ENCODE measurements at regions not wholly inside any gene's neighbourhood (a gene's known extent, or its start where the extent isn't known, plus 50 kb on each side); places are given as distances from the start of the nearest gene placed in this dataset.

GRCh38 chr1:212201461-212201860, 83.7 kb upstream of the PPP2R5A start:
- FAIRE-seq: no peak
- H3K27me3 ChIP-seq: no peaks in the 10 kb centered on the region
- no peak for DNase-seq
- H3K9me3 ChIP-seq: no peaks in the 10 kb centered on the region
- H3K36me3 ChIP-seq: no peaks in the 10 kb centered on the region
- H3K4me1 ChIP-seq: no peaks in the 10 kb centered on the region
- TF ChIP-seq CTCF (IDR thresholded peaks at IDR 0.05): no peak
- no peak overlapping the region for H3K27ac ChIP-seq
- H3K4me3 ChIP-seq: no peak overlapping the region
- 84 to 90% methylated on average over 3 of the region's 3 CpGs for WGBS, 2 donors
- no peak for ATAC-seq
- intact Hi-C loops (cut with DNase I): no loop called here

- no peak for TF ChIP-seq CTCF (IDR thresholded peaks at IDR 0.05)
- DNase-seq (no peak), ATAC-seq (no peak), FAIRE-seq (no peak)
- Histone ChIP-seq H3K4me3 (no peak overlapping the region), H3K9me3 (no peaks in the 10 kb centered on the region), H3K27ac (no peak overlapping the region), H3K27me3 (no peaks in the 10 kb centered on the region), H3K4me1 (no peaks in the 10 kb centered on the region), H3K36me3 (no peaks in the 10 kb centered on the region)
- WGBS, 2 donors: 86 to 93% methylated on average over 3 of the region's 3 CpGs
- intact Hi-C loops (cut with DNase I): no loop called here
Measured at GRCh38 chr1:212203630-212204029, 81.6 kb upstream of the PPP2R5A start.

- ATAC-seq (no peak), FAIRE-seq (no peak), DNase-seq (no peak)
- Histone ChIP-seq H3K9me3 (no peaks in the 10 kb centered on the region), H3K4me3 (no peak overlapping the region), H3K4me1 (no peaks in the 10 kb centered on the region), H3K27ac (no peak overlapping the region), H3K27me3 (no peaks in the 10 kb centered on the region), H3K36me3 (no peaks in the 10 kb centered on the region)
- intact Hi-C loops (cut with DNase I): no loop called here
- TF ChIP-seq CTCF (IDR thresholded peaks at IDR 0.05): no peak
- WGBS, 2 donors: 100% methylated on average over 1 of the region's 1 CpG
Measured at GRCh38 chr1:212205006-212205405, 80.2 kb upstream of the PPP2R5A start.

- Histone ChIP-seq H3K36me3 (no peaks in the 10 kb centered on the region), H3K27ac (no peak overlapping the region), H3K4me3 (no peak overlapping the region), H3K9me3 (no peaks in the 10 kb centered on the region), H3K27me3 (no peaks in the 10 kb centered on the region), H3K4me1 (no peaks in the 10 kb centered on the region)
- intact Hi-C loops (cut with DNase I): no loop called here
- ATAC-seq (no peak), FAIRE-seq (no peak), DNase-seq (no peak)
- no peak for TF ChIP-seq CTCF (IDR thresholded peaks at IDR 0.05)
- 86 to 93% methylated on average over 5 of the region's 5 CpGs for WGBS, 2 donors
Measured at GRCh38 chr1:212205843-212206242, 79.4 kb upstream of the PPP2R5A start.

GRCh38 chr1:212207118-212207517, 78.1 kb upstream of the PPP2R5A start:
- ATAC-seq (no peak), DNase-seq (no peak), FAIRE-seq (no peak)
- no peak for TF ChIP-seq CTCF (IDR thresholded peaks at IDR 0.05)
- WGBS, 2 donors: 89 to 92% methylated on average over 6 of the region's 6 CpGs
- intact Hi-C loops (cut with DNase I): no loop called here
- Histone ChIP-seq H3K27me3 (no peaks in the 10 kb centered on the region), H3K4me1 (no peaks in the 10 kb centered on the region), H3K4me3 (no peak overlapping the region), H3K27ac (no peak overlapping the region), H3K36me3 (no peaks in the 10 kb centered on the region), H3K9me3 (no peaks in the 10 kb centered on the region)
